Endothelial cell of umbilical vein (primary cell): ENCODE measurements at regions not wholly inside any gene's neighbourhood (a gene's known extent, or its start where the extent isn't known, plus 50 kb on each side); places are given as distances from the start of the nearest gene placed in this dataset.
"Not testable (repeated sequence)": the region's sequence is repeated elsewhere in the genome, so short reads cannot be mapped to it uniquely, and the experiment has no call there.

Source experiments
- EZH2 ChIP-seq: IDR thresholded peaks from 2 replicates; pipeline ENCODE4 v1.6.1; 2012; ENCODE audit warnings: borderline replicate concordance, low read depth, mild to moderate bottlenecking, moderate library complexity, low read length, inconsistent platforms; ENCODE audit not compliant: severe bottlenecking
- FOS ChIP-seq: IDR thresholded peaks from 2 replicates; pipeline ENCODE4 v1.6.1; 2011; ENCODE audit warnings: mild to moderate bottlenecking, low read length, moderate library complexity, borderline replicate concordance; ENCODE audit not compliant: insufficient read depth
- GATA2 ChIP-seq: IDR thresholded peaks from 2 replicates; pipeline ENCODE4 v1.7.0; 2011; ENCODE audit warnings: low read depth, mild to moderate bottlenecking, moderate library complexity, mixed read lengths, low read length; ENCODE audit not compliant: insufficient read length, insufficient read depth
- JUN ChIP-seq: IDR thresholded peaks from 2 replicates; pipeline ENCODE4 v1.6.1; 2011; ENCODE audit warnings: borderline replicate concordance, low read depth; ENCODE audit not compliant: insufficient read length, insufficient read depth
- POLR2A ChIP-seq: IDR thresholded peaks from 2 replicates; pipeline ENCODE4 v1.6.1; 2012; ENCODE audit warnings: low read depth, mild to moderate bottlenecking, control low read depth, low read length
- POLR2AphosphoS5 ChIP-seq: IDR thresholded peaks from 2 replicates; pipeline ENCODE4 v1.6.1; 2012; ENCODE audit warnings: low read depth, mild to moderate bottlenecking, control low read depth, low read length, moderate library complexity; ENCODE audit not compliant: insufficient read depth
- TF ChIP-seq, protein P1 (sequence below), 2 donors: IDR thresholded peaks; 1 replicate in 1 of 2; 2 replicates in 1 of 2; pipeline ENCODE4 v1.5.1; 2011; ENCODE audit warnings: low read length in 2 of 2, mild to moderate bottlenecking in 2 of 2, moderate library complexity in 2 of 2, control low read depth in 1 of 2, inconsistent platforms in 1 of 2, low read depth in 1 of 2; ENCODE audit not compliant: insufficient read depth in 1 of 2; ENCODE audit errors: extremely low read depth in 1 of 2
- TF ChIP-seq, protein P2 (sequence below): IDR thresholded peaks from 2 replicates; pipeline ENCODE4 v1.6.1; 2011; ENCODE audit not compliant: insufficient read depth, insufficient read length

DNA sequence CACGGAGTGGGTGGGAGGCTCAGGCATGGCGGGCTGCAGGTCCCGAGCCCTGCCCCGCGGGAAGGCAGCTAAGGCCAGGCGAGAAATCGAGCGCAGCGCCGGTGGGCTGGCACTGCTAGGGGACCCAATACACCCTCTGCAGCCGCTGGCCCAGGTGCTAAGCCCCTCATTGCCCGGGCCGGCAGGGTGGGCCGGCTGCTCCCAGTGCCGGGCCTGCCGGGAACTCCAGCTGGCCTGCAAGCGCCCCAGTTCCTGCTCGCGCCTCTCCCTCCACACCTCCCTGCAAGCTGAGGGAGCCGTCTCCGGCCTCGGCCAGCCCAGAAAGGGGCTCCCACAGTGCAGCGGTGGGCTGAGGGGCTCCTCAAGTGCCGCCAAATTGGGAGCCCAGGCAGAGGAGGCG lies 50.7 kb upstream of the GBE1 start:
- TF ChIP-seq, protein P1, sequence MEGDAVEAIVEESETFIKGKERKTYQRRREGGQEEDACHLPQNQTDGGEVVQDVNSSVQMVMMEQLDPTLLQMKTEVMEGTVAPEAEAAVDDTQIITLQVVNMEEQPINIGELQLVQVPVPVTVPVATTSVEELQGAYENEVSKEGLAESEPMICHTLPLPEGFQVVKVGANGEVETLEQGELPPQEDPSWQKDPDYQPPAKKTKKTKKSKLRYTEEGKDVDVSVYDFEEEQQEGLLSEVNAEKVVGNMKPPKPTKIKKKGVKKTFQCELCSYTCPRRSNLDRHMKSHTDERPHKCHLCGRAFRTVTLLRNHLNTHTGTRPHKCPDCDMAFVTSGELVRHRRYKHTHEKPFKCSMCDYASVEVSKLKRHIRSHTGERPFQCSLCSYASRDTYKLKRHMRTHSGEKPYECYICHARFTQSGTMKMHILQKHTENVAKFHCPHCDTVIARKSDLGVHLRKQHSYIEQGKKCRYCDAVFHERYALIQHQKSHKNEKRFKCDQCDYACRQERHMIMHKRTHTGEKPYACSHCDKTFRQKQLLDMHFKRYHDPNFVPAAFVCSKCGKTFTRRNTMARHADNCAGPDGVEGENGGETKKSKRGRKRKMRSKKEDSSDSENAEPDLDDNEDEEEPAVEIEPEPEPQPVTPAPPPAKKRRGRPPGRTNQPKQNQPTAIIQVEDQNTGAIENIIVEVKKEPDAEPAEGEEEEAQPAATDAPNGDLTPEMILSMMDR (IDR thresholded peaks at IDR 0.05; ENCODE audit: extremely low read depth in 1 of 2, insufficient read depth in 1 of 2, low read depth in 1 of 2, low read length in 2 of 2) = not testable (repeated sequence)
- TF ChIP-seq POLR2A, FOS, EZH2, POLR2AphosphoS5, GATA2, JUN: not testable (repeated sequence)
- TF ChIP-seq, protein P2, sequence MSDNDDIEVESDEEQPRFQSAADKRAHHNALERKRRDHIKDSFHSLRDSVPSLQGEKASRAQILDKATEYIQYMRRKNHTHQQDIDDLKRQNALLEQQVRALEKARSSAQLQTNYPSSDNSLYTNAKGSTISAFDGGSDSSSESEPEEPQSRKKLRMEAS = not testable (repeated sequence)
